GM19043 (cell line): ENCODE measurements at regions not wholly inside any gene's neighbourhood (a gene's known extent, or its start where the extent isn't known, plus 50 kb on each side); places are given as distances from the start of the nearest gene placed in this dataset.
"Not testable (repeated sequence)": the region's sequence is repeated elsewhere in the genome, so short reads cannot be mapped to it uniquely, and the experiment has no call there.

Experiments
- ATAC-seq: cut with Tn5 transposase; IDR thresholded peaks from one replicate; pipeline ENCODE4 v1.9.1; 2021; ENCODE audit warnings: low read depth; ENCODE audit not compliant: unreplicated experiment

DNA sequence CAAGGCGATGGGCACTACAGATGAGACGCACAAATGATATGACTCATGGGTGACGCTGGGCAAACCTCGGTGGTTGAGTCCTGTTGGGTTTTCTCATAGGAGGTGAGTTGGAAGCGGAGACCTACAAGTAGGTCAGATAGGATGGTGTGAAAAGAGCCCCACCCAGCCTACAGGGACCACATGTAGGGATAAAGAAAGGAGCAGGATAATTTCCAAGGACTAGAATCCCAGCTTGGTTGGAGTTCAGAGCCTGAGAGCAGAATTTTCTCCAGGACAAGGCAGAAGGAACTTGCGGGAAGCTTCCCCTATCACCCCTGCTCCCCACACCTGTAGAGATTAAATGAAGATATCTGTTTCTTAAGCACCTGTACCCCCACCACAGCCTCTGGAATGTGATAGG lies 489.7 kb upstream of the CDH4 start:
- no peak for ATAC-seq

DNA sequence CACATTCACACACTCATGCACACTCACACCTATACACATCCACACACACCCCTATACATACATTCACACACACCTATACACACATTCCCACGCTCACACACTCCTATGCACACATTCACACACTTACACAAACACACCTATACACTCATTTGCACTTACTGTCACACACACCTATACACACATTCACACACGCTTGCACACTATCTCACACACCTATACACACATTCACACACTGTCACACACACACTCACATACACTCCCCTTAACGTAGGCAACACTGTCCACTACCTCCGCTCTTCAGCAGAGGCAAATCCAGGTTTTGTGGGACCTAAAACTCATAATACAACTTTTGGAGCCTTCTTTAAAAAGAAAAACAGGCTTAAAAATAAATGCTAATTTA lies 487.7 kb upstream of the CDH4 start:
- ATAC-seq, result no peak

DNA sequence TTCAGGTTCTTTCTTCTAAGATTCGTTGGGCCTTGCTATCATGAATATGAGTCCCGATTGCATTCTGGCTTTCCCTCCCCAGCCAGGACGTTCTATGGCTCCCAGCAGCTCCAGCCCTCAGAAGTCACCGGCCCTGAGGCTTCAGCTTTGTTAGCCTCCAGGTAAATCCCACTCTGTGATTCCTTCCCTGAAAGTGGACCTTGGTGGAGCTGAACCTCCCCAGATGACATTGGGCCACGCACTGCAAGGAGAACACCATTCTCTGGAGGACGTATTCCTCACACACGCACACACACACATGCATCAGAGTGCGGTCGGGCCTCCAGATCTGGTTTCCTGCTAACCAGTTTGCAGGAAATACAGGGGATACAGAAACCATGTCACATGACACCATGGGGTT lies 487.3 kb upstream of the CDH4 start:
- ATAC-seq, result no peak

- no peak for ATAC-seq
These were observed 486.1 kb upstream of the CDH4 start for GRCh38 chr20:60765821-60766403.

DNA sequence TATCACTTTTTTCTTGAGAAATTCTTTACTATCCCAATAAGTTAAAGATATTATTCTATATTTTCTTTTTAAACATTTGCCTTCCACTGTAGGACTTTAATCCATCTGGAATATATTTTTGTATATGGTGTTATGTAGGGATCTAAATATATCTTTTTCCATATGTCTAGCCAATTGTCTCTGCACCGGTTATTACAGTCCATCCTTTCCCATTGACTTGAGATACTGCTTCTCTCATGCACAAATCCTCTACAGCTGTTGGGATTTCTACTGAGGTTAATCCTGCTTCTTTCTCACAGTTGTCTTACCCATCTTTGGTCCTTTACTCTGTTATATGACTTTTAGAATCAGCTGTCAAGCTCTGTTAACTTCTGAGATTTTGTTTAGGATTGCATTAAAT lies 483.8 kb upstream of the CDH4 start:
- no peak for ATAC-seq

- no peak for ATAC-seq
These were observed 471.6 kb upstream of the CDH4 start for GRCh38 chr20:60780388-60781025.

DNA sequence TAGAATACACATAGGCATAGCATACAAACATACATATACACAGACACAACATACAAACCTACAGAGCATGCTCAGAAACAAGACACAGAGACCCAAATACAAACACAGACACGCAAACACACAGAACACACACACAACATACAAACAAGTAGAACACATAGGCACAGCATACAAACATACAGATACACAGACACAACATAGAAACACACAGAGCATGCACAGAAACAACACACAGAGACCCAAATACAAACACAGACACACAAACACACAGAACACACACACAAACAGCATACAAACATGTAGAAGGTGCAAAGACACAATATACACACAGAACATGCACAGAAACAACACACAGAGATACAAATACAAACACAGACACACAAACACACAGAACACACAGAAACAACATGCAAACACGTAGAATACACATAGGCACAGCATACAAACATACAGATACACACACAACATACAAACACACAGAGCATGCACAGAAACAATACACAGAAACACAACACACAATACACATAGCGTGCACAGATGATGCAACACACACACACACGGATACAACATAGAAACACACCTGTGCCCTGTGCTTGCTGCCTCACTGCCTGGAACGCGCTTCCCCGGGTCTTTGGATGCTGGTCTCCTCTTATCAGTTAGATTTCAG lies 469.0 kb upstream of the CDH4 start:
- ATAC-seq, result no peak

DNA sequence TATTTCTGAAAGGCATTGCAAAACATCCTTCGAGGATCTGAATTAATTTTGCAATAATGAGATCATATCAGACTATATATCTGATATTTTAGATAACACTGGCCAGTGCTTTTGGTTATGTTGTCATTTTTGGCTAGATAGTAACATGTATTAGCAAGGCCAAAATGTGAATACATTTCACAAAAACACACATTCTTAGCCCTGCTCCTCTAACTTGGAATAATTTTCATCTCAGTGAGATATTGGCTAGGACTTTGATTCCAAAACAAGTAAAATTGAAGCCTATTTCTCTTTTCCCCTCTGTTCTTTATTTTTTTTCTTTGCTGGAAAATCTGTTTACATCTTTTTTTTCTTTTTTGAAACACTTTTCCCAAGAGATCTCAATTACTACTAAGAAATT lies 466.8 kb upstream of the CDH4 start:
- ATAC-seq, result no peak

GRCh38 chr20:60785785-60786184 lies 466.3 kb upstream of the CDH4 start:
- ATAC-seq, result no peak

GRCh38 chr20:60786686-60787217 lies 465.3 kb upstream of the CDH4 start:
- no peak for ATAC-seq

- ATAC-seq, result no peak
These were observed 464.8 kb upstream of the CDH4 start for GRCh38 chr20:60787276-60787675.

- ATAC-seq, result no peak
These were observed 464.0 kb upstream of the CDH4 start for GRCh38 chr20:60788070-60788469.

GRCh38 chr20:60789399-60789798 lies 462.7 kb upstream of the CDH4 start:
- ATAC-seq, result no peak

DNA sequence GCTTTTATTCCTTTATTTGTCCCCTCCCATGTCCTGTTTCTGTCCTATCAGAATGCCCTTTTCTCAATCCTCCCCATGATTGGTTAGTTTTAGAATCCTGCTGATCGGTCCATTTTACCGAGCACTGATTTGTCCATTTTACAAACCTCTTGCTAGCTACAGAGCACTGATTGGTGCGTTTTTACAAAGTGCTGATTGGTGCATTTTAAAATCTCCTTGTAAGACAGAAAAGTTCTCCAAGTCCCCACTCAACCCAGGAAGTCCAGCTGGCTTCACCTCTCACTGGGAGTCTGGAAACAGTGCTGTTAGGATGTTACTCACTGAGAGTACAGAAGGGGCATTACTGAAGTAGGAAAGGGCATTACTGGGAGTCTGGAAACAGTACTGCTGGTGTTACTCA lies 461.7 kb upstream of the CDH4 start:
- not testable (repeated sequence) for ATAC-seq

DNA sequence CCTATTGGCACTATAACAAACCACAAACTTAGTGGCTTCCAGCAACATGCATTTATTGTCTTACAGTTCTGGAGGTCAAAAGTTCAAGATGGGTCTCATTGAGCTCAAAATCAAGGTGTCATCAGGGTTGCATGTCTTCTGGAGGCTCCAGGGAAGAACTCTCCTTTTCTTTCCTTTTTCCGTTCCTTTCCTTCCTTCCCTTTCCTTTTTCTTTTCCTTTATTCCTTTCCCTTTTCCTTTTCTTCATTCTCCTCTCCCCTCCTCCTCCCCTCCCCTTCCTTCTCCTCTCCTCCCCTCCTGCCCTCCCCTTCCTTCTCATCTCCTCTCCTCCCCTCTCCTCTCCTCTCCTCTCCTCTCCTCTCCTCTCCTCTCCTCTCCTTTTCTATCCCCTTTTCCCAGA lies 460.2 kb upstream of the CDH4 start:
- no peak for ATAC-seq

DNA sequence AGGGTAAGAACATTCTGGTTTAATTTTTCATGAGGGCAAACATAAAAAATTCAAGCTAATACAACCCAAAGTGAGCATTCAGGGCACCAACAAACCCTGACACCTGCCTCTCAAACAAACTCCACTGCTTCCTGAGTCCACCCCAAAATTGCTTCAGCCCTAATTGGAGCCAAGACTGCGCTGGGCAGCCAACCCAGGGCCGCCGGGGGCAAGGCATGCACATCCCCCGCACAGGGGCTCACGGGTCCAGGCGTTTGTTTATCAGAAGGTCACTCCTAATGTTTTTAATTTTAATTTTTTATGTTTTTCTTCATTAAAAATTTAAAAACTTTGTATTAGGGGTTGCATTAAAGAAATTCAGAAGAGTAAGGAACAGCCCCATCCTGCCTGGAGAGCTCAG lies 459.1 kb upstream of the CDH4 start:
- ATAC-seq, result no peak

- ATAC-seq, result no peak
These were observed 457.4 kb upstream of the CDH4 start for GRCh38 chr20:60794674-60795073.

DNA sequence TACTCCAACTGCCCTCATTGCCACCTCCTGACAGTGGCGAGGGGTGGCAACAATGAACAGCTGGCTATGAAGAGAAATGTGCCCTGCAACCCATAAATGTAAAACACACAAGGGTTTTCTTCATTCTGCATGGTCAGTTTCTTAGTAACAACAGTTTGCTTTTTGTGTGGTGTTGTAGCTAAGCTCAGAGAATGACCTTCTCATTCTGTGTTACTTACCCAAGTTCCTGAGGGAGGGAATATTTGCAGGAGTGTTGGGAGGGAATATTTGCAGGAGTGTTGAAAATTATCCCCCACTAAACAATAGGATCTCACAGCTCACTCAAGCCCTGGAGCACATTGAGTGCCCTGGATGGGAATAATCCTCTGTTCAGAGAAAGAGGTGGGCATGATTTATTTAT lies 456.4 kb upstream of the CDH4 start:
- ATAC-seq, result no peak

DNA sequence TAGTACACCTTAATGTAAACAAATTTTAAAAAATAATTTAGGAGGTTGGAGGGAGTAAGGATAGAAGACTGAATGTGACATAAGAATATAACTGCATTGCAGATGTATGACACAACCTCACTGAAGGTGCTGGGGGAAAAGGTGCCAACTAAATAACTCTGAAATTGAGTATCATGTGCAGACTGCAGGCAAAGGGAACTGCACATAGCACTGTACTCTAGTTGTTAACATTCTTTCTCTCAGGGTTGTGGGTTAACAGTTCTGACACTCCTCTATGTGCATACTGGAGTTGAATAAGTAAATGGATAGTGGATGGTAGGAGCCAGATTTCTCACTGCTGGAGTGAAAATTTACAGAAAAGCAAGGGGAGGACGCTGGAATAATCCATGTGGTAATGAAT lies 451.9 kb upstream of the CDH4 start:
- no peak for ATAC-seq

- no peak for ATAC-seq
These were observed 449.4 kb upstream of the CDH4 start for GRCh38 chr20:60802676-60803075.

DNA sequence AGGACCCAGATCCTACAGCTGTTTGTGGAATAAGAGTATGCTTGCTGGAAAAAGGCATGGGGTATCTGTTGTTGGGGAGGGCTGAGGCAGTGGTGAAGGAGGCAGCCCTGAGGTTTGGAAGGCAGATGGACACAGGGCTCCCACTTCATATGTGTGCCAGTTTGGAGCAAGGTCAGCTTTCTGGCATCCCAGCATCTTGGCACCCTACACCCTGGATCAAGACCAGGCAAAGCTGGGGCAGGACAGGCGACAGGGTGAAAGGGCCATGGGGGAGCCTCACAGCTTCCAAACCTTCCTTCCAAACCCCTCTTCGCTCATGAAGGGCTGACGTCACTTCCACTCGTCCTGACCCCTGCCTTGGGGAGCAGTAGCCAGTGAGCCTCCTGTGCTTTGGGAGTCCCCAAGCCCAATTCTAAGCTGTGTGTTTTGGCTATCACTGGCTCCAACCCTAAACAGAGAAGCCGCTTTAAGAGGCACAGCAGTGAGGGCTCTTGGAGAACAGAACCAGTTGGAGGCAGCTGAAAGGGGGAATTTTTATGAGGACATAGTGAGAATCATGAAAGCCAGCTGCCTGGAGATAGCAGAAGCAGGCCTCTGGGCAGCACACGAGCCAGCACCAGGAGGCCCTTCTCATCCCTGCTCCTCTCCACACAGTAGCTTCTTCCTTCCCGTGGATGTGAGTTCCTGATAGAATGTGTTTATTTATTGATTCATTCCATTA lies 448.6 kb upstream of the CDH4 start:
- ATAC-seq, result no peak
